RWPE2 (cell line): ENCODE measurements at regions not wholly inside any gene's neighbourhood (a gene's known extent, or its start where the extent isn't known, plus 50 kb on each side); places are given as distances from the start of the nearest gene placed in this dataset.

Experiments used
- ATAC-seq: fragments of 200-7000 bp; cut with Tn5 transposase; 3 replicates; pipeline ENCODE4 v1.9.1; 2021; ENCODE audit warnings: low read depth
- DNase-seq: peaks from one replicate; pipeline ENCODE4 v3.0.0-alpha.2; 2020; ENCODE audit warnings: low spot score
- H3K27ac ChIP-seq: fragments of 450-650 bp; 2 replicates; pipeline ENCODE4 v1.5.1; 2017; ENCODE audit warnings: mild to moderate bottlenecking; ENCODE audit not compliant: poor library complexity, severe bottlenecking
- H3K27me3 ChIP-seq: fragments of 250-450 bp; sonication (Bioruptor Pico); 2 replicates; pipeline ENCODE4 v1.5.1; 2021; ENCODE audit warnings: mild to moderate bottlenecking, moderate library complexity; ENCODE audit not compliant: insufficient read depth, poor library complexity, severe bottlenecking
- H3K36me3 ChIP-seq: fragments of 250-450 bp; sonication (Bioruptor Pico); 2 replicates; pipeline ENCODE4 v1.5.1; 2020; ENCODE audit warnings: low read depth, mild to moderate bottlenecking, moderate library complexity
- H3K4me1 ChIP-seq: fragments of 250-450 bp; sonication (Bioruptor Pico); 2 replicates; pipeline ENCODE4 v1.5.1; 2021; ENCODE audit warnings: mild to moderate bottlenecking, moderate library complexity; ENCODE audit not compliant: insufficient read depth, poor library complexity, severe bottlenecking
- H3K4me3 ChIP-seq: fragments of 250-450 bp; sonication (Bioruptor Pico); 2 replicates; pipeline ENCODE4 v1.5.1; 2021; ENCODE audit warnings: mild to moderate bottlenecking, moderate library complexity; ENCODE audit not compliant: severe bottlenecking
- H3K9me3 ChIP-seq: fragments of 250-450 bp; sonication (Bioruptor Pico); 2 replicates; pipeline ENCODE4 v1.5.1; 2021; ENCODE audit warnings: mild to moderate bottlenecking, moderate library complexity; ENCODE audit not compliant: severe bottlenecking
- CTCF ChIP-seq: fragments of 450-650 bp; IDR thresholded peaks from one replicate; pipeline ENCODE4 v1.5.1; 2017; ENCODE audit warnings: mild to moderate bottlenecking, moderate library complexity; ENCODE audit not compliant: poor library complexity, severe bottlenecking

GRCh38 chr2:122100346-122100745 lies 344.9 kb downstream of the TSN start:
- Histone ChIP-seq H3K27me3 (no peaks in the 10 kb centered on the region), H3K4me1 (no peaks in the 10 kb centered on the region), H3K27ac (no peak overlapping the region), H3K9me3 (no peaks in the 10 kb centered on the region), H3K36me3 (no peaks in the 10 kb centered on the region), H3K4me3 (no peak overlapping the region)
- no peak for TF ChIP-seq CTCF
- peak; percentile 65 for ATAC-seq
- no peak for DNase-seq

GRCh38 chr2:122100756-122101155 lies 345.3 kb downstream of the TSN start:
- no peak for ATAC-seq
- H3K9me3 ChIP-seq, result no peaks in the 10 kb centered on the region
- no peak overlapping the region for H3K4me3 ChIP-seq
- no peak for TF ChIP-seq CTCF
- no peak for DNase-seq
- H3K27me3 ChIP-seq, result no peaks in the 10 kb centered on the region
- no peaks in the 10 kb centered on the region for H3K4me1 ChIP-seq
- no peaks in the 10 kb centered on the region for H3K36me3 ChIP-seq
- H3K27ac ChIP-seq, result no peak overlapping the region

GRCh38 chr2:122101319-122101718 lies 345.9 kb downstream of the TSN start:
- no peaks in the 10 kb centered on the region for H3K9me3 ChIP-seq
- no peaks in the 10 kb centered on the region for H3K4me1 ChIP-seq
- H3K36me3 ChIP-seq, result no peaks in the 10 kb centered on the region
- H3K27ac ChIP-seq, result no peak overlapping the region
- peaks cover 4% of the 10 kb centered on the region for H3K27me3 ChIP-seq
- TF ChIP-seq CTCF, result no peak
- ATAC-seq (no peak), DNase-seq (no peak)
- H3K4me3 ChIP-seq, result no peak overlapping the region

GRCh38 chr2:122105171-122105876 lies 349.9 kb downstream of the TSN start:
- DNase-seq (no peak), ATAC-seq (no peak)
- Histone ChIP-seq H3K4me3 (no peak overlapping the region), H3K27ac (no peak overlapping the region), H3K27me3 (peaks cover 17% of the 10 kb centered on the region), H3K9me3 (no peaks in the 10 kb centered on the region), H3K36me3 (no peaks in the 10 kb centered on the region), H3K4me1 (no peaks in the 10 kb centered on the region)
- TF ChIP-seq CTCF, result no peak

- no peak for ATAC-seq
- no peak overlapping the region for H3K4me3 ChIP-seq
- no peaks in the 10 kb centered on the region for H3K4me1 ChIP-seq
- peaks cover 17% of the 10 kb centered on the region for H3K27me3 ChIP-seq
- H3K36me3 ChIP-seq, result no peaks in the 10 kb centered on the region
- no peaks in the 10 kb centered on the region for H3K9me3 ChIP-seq
- H3K27ac ChIP-seq, result no peak overlapping the region
- TF ChIP-seq CTCF, result no peak
- DNase-seq, result no peak
These were observed 350.4 kb downstream of the TSN start for GRCh38 chr2:122105877-122106206.
